Stimulated activated naive CD8-positive, alpha-beta T cell treated with anti-CD3 and anti-CD28 coated beads, Interleukin-15, Interleukin-2, amounts not matched to agents 100 ng/mL and 50 ng/mL, for 24 hours (primary cell): ENCODE measurements at regions not wholly inside any gene's neighbourhood (a gene's known extent, or its start where the extent isn't known, plus 50 kb on each side); places are given as distances from the start of the nearest gene placed in this dataset.

Experiments used
- H3K27ac Mint-ChIP-seq: one replicate; pipeline ENCODE4 v1.8.0; 2021; ENCODE audit warnings: mild to moderate bottlenecking, mixed read lengths
- H3K27me3 Mint-ChIP-seq: one replicate; pipeline ENCODE4 v1.8.0; 2021; ENCODE audit warnings: mixed read lengths
- H3K36me3 Mint-ChIP-seq: one replicate; pipeline ENCODE4 v1.8.0; 2021; ENCODE audit warnings: low read depth, mixed read lengths
- H3K4me1 Mint-ChIP-seq: one replicate; pipeline ENCODE4 v1.8.0; 2021; ENCODE audit warnings: low read depth, mixed read lengths
- H3K4me3 Mint-ChIP-seq: one replicate; pipeline ENCODE4 v1.8.0; 2021; ENCODE audit warnings: mild to moderate bottlenecking, mixed read lengths
- H3K9me3 Mint-ChIP-seq: one replicate; pipeline ENCODE4 v1.8.0; 2021; ENCODE audit warnings: mixed read lengths

- Mint-ChIP-seq H3K9me3 (peaks cover 17% of the 10 kb centered on the region), H3K36me3 (no peaks in the 10 kb centered on the region), H3K4me3 (no peak overlapping the region), H3K27ac (no peak overlapping the region), H3K4me1 (no peaks in the 10 kb centered on the region), H3K27me3 (no peaks in the 10 kb centered on the region)
Observed at GRCh38 chr11:80842246-80842645, 1401.4 kb upstream of the TENM4 start.

DNA sequence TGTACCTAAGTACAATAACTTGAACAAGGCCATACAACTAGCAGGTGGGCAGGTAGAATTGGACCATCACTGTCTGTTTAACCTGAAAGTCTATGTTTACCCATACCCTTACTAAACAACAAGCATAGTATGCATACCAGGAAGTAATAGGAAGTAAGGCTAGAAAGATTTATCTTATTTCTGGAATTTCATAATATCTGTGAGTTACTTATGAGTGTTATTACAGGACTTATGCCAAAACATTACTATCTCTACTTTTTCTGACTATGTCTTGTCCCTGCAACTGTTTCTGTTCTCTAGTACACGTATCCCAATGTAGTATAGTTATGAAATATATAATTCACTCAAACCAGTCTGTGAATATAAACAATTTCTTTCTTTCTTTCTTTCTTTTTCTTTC is 1400.8 kb upstream of the TENM4 start:
- no peaks in the 10 kb centered on the region for H3K27me3 Mint-ChIP-seq

DNA sequence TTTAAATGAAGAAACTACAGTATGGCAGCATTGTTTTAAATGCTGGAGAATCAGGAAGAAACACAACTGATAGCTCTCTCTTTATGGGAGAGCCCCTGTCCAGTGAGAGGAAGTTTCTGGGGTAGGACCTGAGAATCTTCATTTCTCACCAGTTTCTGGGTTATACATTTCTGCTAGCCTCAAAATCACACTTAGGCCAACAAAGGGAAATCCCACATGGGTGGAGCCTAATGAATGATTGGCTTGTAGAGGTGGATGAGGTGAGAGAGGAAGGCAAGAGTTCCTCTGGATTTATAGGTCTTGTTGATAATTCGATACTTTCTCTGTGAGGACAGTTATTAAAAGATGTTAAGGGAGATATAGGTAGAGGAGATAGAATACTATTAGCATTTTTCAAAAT is 1397.3 kb upstream of the TENM4 start:
- Mint-ChIP-seq H3K27ac (no peak overlapping the region), H3K36me3 (no peaks in the 10 kb centered on the region), H3K27me3 (no peaks in the 10 kb centered on the region)

More for the DNA sequence above, 1400.8 kb upstream of the TENM4 start:
- H3K36me3 Mint-ChIP-seq, result no peaks in the 10 kb centered on the region
- no peaks in the 10 kb centered on the region for H3K4me1 Mint-ChIP-seq
- H3K4me3 Mint-ChIP-seq, result no peak overlapping the region
- no peak overlapping the region for H3K27ac Mint-ChIP-seq
- peaks cover 12% of the 10 kb centered on the region for H3K9me3 Mint-ChIP-seq

GRCh38 chr11:80837051-80837450 is 1396.2 kb upstream of the TENM4 start:
- Mint-ChIP-seq H3K27ac (no peak overlapping the region), H3K9me3 (peaks cover 8% of the 10 kb centered on the region), H3K36me3 (no peaks in the 10 kb centered on the region), H3K4me1 (no peaks in the 10 kb centered on the region), H3K27me3 (no peaks in the 10 kb centered on the region), H3K4me3 (no peak overlapping the region)

More for the DNA sequence above, 1397.3 kb upstream of the TENM4 start:
- Mint-ChIP-seq H3K4me3 (no peak overlapping the region), H3K4me1 (no peaks in the 10 kb centered on the region), H3K9me3 (peaks cover 8% of the 10 kb centered on the region)

DNA sequence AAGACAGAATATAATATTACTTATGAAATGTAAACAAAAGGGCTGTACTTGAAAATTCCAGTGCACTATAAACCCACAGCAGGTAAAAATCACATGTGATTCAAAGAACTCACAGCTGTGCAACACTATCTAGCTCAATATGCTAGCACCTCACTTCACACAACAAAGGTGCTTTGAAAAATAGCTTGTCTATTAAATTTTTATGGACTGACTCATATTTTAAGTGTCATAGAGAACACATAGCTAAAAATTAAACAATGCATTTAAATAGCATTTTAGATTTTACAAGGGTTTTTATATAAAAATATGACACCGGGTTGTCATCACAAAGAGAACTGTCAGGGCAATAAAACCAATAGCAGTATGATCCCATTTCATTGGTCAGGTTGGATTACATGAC is 1390.5 kb upstream of the TENM4 start:
- no peak overlapping the region for H3K27ac Mint-ChIP-seq
- peaks cover under 1% of the 10 kb centered on the region for H3K9me3 Mint-ChIP-seq
- no peak overlapping the region for H3K4me3 Mint-ChIP-seq
- no peaks in the 10 kb centered on the region for H3K36me3 Mint-ChIP-seq
- H3K4me1 Mint-ChIP-seq, result no peaks in the 10 kb centered on the region
- no peaks in the 10 kb centered on the region for H3K27me3 Mint-ChIP-seq

- Mint-ChIP-seq H3K4me1 (no peaks in the 10 kb centered on the region), H3K36me3 (no peaks in the 10 kb centered on the region), H3K27me3 (no peaks in the 10 kb centered on the region), H3K4me3 (no peak overlapping the region), H3K27ac (no peak overlapping the region), H3K9me3 (peaks cover 4% of the 10 kb centered on the region)
Observed at GRCh38 chr11:80827781-80828180, 1387.0 kb upstream of the TENM4 start.

DNA sequence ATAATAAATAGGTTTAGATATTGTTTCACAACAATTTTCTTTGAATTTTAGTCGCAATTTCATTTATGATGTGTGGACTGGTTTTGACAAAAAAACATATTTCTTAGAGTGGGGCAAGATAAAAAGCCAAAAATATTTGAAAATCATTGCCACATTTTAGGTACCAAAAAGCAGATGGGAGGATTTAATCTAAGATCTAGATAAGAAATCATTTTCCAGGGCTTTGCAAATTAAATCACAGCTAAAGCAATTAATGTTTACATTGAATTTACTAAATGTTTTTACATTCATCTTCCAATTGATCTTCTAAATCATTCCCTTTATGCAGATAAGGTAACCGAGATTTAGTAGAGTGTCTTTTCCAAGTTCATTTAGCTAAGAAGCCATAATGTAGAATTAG is 1386.0 kb upstream of the TENM4 start:
- no peaks in the 10 kb centered on the region for H3K4me1 Mint-ChIP-seq
- H3K36me3 Mint-ChIP-seq, result no peaks in the 10 kb centered on the region
- H3K27me3 Mint-ChIP-seq, result no peaks in the 10 kb centered on the region
- no peak overlapping the region for H3K4me3 Mint-ChIP-seq
- H3K9me3 Mint-ChIP-seq, result peaks cover 4% of the 10 kb centered on the region
- no peak overlapping the region for H3K27ac Mint-ChIP-seq

DNA sequence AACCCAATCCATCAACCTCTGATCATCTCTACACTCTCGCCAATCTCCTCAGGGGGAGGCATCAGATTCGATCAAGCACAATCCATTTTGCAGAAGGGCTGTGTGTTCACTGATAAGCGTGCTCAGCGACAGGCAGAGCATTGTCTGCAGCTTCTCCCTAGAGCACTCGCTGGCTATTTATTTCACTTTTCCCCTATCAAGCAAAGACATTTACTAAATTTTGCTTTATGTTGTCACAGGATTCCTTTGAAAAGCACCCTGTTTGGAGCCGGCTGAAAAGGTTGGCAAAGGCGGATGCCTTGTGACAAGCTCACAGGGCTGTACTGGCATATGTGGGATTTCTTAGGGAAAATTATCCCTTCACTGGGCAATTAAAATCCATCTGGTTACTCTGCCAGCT is 1381.5 kb upstream of the TENM4 start:
- Mint-ChIP-seq H3K36me3 (no peaks in the 10 kb centered on the region), H3K4me1 (no peaks in the 10 kb centered on the region), H3K27me3 (no peaks in the 10 kb centered on the region), H3K27ac (no peak overlapping the region), H3K9me3 (peaks cover 4% of the 10 kb centered on the region), H3K4me3 (no peak overlapping the region)

DNA sequence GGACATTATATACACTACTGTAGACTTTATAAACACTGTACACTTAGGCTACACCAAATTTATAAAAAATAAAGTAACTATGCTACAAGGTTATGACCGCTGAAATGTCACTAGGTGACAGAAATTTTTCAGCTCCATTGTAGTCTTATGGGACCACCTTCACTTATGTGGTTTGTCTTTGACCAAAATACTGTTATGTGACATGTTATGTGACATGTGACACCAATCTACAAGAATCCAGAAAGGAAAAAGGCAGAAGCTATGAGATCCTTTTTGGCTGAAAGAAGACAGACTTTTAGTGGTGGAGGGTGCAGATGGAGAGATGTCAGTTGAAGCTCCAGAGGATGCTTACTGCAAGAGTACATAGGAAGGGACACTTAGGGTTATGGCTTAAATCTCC is 1378.4 kb upstream of the TENM4 start:
- Mint-ChIP-seq H3K27ac (no peak overlapping the region), H3K27me3 (no peaks in the 10 kb centered on the region), H3K4me3 (no peak overlapping the region), H3K36me3 (no peaks in the 10 kb centered on the region), H3K9me3 (peaks cover 4% of the 10 kb centered on the region), H3K4me1 (no peaks in the 10 kb centered on the region)

- H3K36me3 Mint-ChIP-seq, result no peaks in the 10 kb centered on the region
- H3K4me3 Mint-ChIP-seq, result no peak overlapping the region
- H3K4me1 Mint-ChIP-seq, result no peaks in the 10 kb centered on the region
- no peaks in the 10 kb centered on the region for H3K27me3 Mint-ChIP-seq
- peaks cover 4% of the 10 kb centered on the region for H3K9me3 Mint-ChIP-seq
- no peak overlapping the region for H3K27ac Mint-ChIP-seq
Observed at GRCh38 chr11:80816966-80817365, 1376.1 kb upstream of the TENM4 start.

DNA sequence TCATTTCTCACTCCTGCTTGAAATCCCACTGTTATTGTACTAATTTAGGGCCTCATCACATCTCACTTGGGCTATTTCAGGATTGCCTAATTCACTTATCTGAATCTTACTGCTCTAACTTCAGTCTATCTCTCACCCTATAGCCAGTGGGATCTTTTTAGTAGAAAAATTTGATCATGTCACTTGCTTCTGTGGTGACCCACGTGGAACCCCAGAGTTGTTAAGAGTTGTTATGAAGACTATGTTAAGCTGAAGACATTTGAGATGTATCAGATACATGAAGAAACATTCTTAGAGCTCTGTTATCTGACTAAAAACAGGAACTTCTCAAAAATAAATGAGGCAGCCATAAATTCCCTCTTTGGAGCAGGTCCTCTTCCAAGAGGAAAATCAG is 1375.6 kb upstream of the TENM4 start:
- Mint-ChIP-seq H3K27ac (no peak overlapping the region), H3K27me3 (no peaks in the 10 kb centered on the region), H3K4me1 (no peaks in the 10 kb centered on the region), H3K36me3 (no peaks in the 10 kb centered on the region), H3K9me3 (peaks cover 4% of the 10 kb centered on the region), H3K4me3 (no peak overlapping the region)

- no peak overlapping the region for H3K4me3 Mint-ChIP-seq
Observed at GRCh38 chr11:80815752-80816453, 1375.1 kb upstream of the TENM4 start.

DNA sequence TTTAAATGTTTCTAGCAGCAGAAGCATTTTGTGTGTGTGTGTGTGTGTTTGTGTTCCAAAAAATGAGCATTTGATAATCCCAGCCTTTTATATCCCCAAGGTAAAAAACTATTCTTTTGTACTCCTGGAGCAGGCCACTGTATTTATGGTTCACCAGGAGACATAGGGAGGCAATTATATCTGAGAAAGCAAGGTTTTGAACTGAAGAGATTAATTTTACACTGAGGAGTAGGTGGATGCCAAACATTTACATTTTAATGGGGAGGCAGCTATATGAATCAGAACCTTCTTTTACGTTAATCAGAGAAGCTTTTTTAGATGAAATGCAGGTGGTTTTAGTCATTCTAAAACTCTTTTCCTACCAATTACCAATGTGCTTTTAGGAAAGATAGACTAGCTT is 1374.0 kb upstream of the TENM4 start:
- no peaks in the 10 kb centered on the region for H3K36me3 Mint-ChIP-seq
- no peak overlapping the region for H3K4me3 Mint-ChIP-seq
- no peaks in the 10 kb centered on the region for H3K27me3 Mint-ChIP-seq
- H3K9me3 Mint-ChIP-seq, result peaks cover 8% of the 10 kb centered on the region
- H3K4me1 Mint-ChIP-seq, result no peaks in the 10 kb centered on the region
- H3K27ac Mint-ChIP-seq, result no peak overlapping the region

More at GRCh38 chr11:80815752-80816453, 1375.1 kb upstream of the TENM4 start:
- no peaks in the 10 kb centered on the region for H3K36me3 Mint-ChIP-seq
- H3K27me3 Mint-ChIP-seq, result no peaks in the 10 kb centered on the region
- peaks cover 4% of the 10 kb centered on the region for H3K9me3 Mint-ChIP-seq
- H3K27ac Mint-ChIP-seq, result peak overlapping the region; percentile 47
- H3K4me1 Mint-ChIP-seq, result no peaks in the 10 kb centered on the region

DNA sequence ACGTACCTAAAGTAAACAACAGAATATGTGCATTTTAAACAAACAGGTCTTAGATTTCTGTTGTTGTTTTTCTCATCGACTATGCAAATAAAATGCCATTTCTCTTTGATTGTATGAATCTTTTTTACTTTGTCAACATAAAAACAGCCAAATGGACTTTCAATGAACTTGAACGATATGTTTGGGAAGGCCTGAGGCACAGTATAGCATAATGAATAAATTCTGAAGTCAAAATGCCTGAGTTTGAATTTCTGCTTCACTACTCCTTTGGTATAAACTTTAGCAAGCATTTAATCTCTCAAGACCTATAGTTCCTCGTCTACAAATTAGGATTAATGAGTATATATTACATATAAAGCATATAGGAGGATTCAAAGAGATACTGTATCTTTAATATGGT is 1369.9 kb upstream of the TENM4 start:
- Mint-ChIP-seq H3K27ac (no peak overlapping the region), H3K4me3 (no peak overlapping the region), H3K9me3 (peaks cover 4% of the 10 kb centered on the region), H3K27me3 (no peaks in the 10 kb centered on the region), H3K4me1 (no peaks in the 10 kb centered on the region), H3K36me3 (no peaks in the 10 kb centered on the region)

GRCh38 chr11:80798174-80798573 is 1357.3 kb upstream of the TENM4 start:
- H3K27me3 Mint-ChIP-seq, result no peaks in the 10 kb centered on the region
- no peaks in the 10 kb centered on the region for H3K4me1 Mint-ChIP-seq
- no peak overlapping the region for H3K4me3 Mint-ChIP-seq
- no peaks in the 10 kb centered on the region for H3K36me3 Mint-ChIP-seq
- peaks cover 30% of the 10 kb centered on the region for H3K9me3 Mint-ChIP-seq
- no peak overlapping the region for H3K27ac Mint-ChIP-seq

GRCh38 chr11:80783561-80783960 is 1342.7 kb upstream of the TENM4 start:
- Mint-ChIP-seq H3K4me1 (no peaks in the 10 kb centered on the region), H3K27me3 (no peaks in the 10 kb centered on the region), H3K4me3 (no peak overlapping the region), H3K9me3 (peaks cover 13% of the 10 kb centered on the region), H3K27ac (no peak overlapping the region), H3K36me3 (no peaks in the 10 kb centered on the region)
